GM12874 (cell line): ENCODE measurements at regions not wholly inside any gene's neighbourhood (a gene's known extent, or its start where the extent isn't known, plus 50 kb on each side); places are given as distances from the start of the nearest gene placed in this dataset.

ENCODE experiments used
- TF ChIP-seq, protein P1 (sequence below): IDR thresholded peaks from 2 replicates; pipeline ENCODE4 v1.5.1; 2011; ENCODE audit warnings: low read depth, mild to moderate bottlenecking, control low read depth, low read length, moderate library complexity; ENCODE audit not compliant: insufficient read depth

DNA sequence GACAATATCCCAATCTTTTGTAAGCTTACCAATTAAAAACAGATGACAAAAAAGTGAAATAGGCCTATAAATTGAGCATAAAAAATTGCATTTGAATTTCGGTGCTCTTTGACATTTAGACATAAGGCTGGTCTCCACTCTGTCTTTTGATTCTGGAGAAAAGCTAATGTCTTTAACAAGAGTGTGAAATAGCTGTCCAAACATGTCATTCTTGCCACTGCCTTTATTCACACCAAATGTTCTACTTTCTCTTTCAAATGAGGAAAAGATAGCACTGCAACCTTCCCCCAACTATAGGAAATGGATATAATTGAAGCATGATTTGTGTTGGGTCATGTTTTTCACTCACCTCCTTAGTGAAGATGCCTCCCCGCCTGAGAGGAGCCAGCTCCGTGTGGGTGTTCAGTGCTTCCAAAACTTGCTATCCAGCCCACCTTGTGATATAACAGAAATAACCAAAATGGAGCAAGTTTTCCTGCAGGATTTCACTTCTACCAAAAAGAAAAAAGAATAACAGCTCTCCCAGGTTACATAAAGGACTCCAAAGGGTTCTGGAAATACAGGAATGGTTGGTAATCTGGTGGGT is 55.2 kb upstream of the STK32A start:
- TF ChIP-seq, protein P1, sequence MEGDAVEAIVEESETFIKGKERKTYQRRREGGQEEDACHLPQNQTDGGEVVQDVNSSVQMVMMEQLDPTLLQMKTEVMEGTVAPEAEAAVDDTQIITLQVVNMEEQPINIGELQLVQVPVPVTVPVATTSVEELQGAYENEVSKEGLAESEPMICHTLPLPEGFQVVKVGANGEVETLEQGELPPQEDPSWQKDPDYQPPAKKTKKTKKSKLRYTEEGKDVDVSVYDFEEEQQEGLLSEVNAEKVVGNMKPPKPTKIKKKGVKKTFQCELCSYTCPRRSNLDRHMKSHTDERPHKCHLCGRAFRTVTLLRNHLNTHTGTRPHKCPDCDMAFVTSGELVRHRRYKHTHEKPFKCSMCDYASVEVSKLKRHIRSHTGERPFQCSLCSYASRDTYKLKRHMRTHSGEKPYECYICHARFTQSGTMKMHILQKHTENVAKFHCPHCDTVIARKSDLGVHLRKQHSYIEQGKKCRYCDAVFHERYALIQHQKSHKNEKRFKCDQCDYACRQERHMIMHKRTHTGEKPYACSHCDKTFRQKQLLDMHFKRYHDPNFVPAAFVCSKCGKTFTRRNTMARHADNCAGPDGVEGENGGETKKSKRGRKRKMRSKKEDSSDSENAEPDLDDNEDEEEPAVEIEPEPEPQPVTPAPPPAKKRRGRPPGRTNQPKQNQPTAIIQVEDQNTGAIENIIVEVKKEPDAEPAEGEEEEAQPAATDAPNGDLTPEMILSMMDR = no peak

DNA sequence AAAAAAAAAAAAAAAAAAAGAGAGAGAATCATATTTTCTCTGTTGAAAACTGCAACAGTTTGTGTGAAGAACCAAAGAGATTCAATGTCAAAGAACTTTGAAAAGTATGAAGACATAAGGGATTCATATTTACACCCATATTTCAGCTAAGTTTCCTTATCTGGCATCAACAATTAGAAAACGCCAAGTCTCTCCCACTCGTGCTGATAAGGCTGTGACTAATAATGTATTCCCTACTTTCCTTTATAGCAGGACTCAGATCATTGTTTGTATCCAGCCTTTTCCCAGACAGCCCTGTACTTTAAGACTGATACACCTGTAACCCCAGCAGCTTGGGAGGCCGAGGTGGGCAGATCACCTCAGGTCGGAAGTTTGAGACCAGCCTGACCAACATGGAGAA is 54.1 kb upstream of the STK32A start:
- TF ChIP-seq, protein P1 = no peak
